Adipose tissue (tissue), 3 donors: ENCODE measurements at regions not wholly inside any gene's neighbourhood (a gene's known extent, or its start where the extent isn't known, plus 50 kb on each side); places are given as distances from the start of the nearest gene placed in this dataset.

Experiments
- H3K27ac ChIP-seq: one replicate; pipeline ENCODE4 v1.5.1; 2013; ENCODE audit warnings: low read depth, low read length
- WGBS, 3 donors: extraction: QIAGEN DNeasy Blood & Tissue Kit; methylation state at CpG; one replicate each; pipeline ENCODE4 v1.1.7; 2013; 5-methylcytosine and 5-hydroxymethylcytosine counted together
- donor health status: healthy with polysubstance abuse.
- donor health status: Bipolar disorder and iron deficiency.
- donor health status: healthy.

DNA sequence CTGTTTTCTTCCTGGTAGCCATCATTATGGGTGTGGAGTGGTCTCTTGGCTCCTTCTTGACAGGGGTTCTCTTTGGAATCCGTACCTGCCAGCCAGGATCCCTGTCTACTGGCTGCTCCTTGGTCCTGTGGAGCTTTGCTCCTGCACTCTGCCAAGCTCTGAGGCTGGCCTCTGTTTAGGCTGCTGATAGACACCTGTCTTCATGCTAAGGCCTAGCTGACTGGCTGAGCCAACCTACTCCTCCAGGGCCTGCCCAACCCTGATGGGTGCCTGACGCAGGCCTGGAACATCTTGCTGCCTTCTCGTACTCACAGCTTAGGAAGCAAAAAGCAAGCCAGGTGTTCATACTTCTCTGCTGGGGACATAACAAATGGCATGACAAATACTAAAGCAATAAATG lies 333.6 kb upstream of the ZNF32 start:
- 94 to 95% (median 94%) methylated on average over 3 of the region's 3 CpGs for WGBS, 3 donors
- no peak overlapping the region for H3K27ac ChIP-seq

DNA sequence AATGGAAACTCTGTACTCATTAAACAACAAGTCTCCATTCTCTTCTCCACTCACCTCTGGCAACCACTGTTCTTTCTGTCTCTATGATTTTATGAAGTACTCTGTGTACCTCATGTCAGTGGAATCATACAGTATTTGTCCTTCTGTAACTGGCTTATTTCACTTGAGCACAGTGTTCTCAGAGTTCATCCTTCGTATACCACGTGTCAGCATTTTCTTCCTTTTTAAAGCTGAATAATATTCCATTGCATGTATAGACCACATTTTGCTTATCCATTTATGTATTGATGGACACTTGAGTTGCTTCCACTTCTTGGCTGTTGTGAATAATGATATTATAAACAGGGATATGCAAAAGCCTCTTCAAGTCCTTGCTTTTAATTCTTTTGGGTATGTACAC lies 333.0 kb upstream of the ZNF32 start:
- no peak overlapping the region for H3K27ac ChIP-seq
- WGBS, 3 donors, result 91 to 94% (median 93%) methylated on average over 2 of the region's 2 CpGs

GRCh38 chr10:43981232-43981631 lies 332.6 kb upstream of the ZNF32 start:
- H3K27ac ChIP-seq, result no peak overlapping the region

GRCh38 chr10:43980715-43981114 lies 332.0 kb upstream of the ZNF32 start:
- 74 to 92% (median 77%) methylated on average over 7 of the region's 7 CpGs for WGBS, 3 donors
- H3K27ac ChIP-seq, result no peak overlapping the region

More at GRCh38 chr10:43981232-43981631, 332.6 kb upstream of the ZNF32 start:
- WGBS, 3 donors, result 61 to 86% (median 70%) methylated on average over 1 of the region's 1 CpG

GRCh38 chr10:43980313-43980712 lies 331.6 kb upstream of the ZNF32 start:
- H3K27ac ChIP-seq, result no peak overlapping the region
- WGBS, 3 donors, result 48 to 82% (median 61%) methylated on average over 8 of the region's 8 CpGs

DNA sequence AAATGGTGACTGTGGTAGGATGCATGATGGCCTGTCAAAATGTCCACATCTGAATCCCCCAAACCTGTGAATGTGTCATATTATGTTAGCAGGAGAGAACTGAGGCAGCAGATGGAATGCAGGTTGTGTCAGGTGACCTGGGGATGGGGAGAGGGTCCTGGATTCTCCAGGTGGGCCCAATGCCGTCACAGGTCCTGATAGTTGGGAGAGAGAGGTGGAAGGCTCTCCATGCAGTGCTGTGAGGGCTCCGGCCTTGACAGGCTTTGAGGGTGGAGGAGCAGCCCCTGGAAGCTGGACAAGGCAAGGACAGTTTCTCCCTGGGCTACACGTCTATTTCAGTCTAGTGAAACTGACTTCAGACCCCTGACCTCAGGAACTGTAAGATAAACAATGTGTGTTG lies 330.9 kb upstream of the ZNF32 start:
- 78 to 82% (median 81%) methylated on average over 3 of the region's 3 CpGs for WGBS, 3 donors
- H3K27ac ChIP-seq, result no peak overlapping the region

GRCh38 chr10:43978936-43979335 lies 330.3 kb upstream of the ZNF32 start:
- no peak overlapping the region for H3K27ac ChIP-seq
- 82 to 93% (median 89%) methylated on average over 9 of the region's 9 CpGs for whole genome bisulfite sequencing, 3 donors

GRCh38 chr10:43978091-43978490 lies 329.4 kb upstream of the ZNF32 start:
- 53 to 90% (median 60%) methylated on average over 5 of the region's 5 CpGs for WGBS, 3 donors
- H3K27ac ChIP-seq, result no peak overlapping the region

GRCh38 chr10:43976292-43976691 lies 327.6 kb upstream of the ZNF32 start:
- WGBS, 3 donors, result 62 to 69% (median 66%) methylated on average over 1 of the region's 1 CpG
- H3K27ac ChIP-seq, result no peak overlapping the region

DNA sequence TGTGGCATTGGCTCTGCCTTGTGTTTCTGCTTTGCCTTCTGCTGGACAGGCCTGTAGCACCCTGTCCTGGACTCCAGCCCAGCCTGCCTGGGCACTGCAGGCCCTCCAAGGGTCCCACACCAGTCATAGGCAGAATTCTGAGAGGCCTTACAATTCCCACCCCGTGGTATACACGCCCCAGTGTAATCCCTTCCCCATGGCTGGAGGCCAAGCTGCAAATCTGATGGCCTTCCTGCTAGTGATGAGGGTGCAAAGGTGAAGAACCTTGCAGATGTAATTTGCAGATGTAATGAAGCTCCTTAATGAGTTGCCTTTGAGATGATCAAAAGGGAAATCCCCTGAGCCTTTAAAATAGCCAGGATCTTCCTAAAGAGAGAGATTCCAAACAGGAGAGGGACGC lies 325.1 kb upstream of the ZNF32 start:
- WGBS, 3 donors, result 76 to 83% (median 82%) methylated on average over 3 of the region's 3 CpGs
- H3K27ac ChIP-seq, result no peak overlapping the region

- no peak overlapping the region for H3K27ac ChIP-seq
- 92 to 94% (median 94%) methylated on average over 10 of the region's 10 CpGs for WGBS, 3 donors
Measured at GRCh38 chr10:43972976-43973647, 324.4 kb upstream of the ZNF32 start.

DNA sequence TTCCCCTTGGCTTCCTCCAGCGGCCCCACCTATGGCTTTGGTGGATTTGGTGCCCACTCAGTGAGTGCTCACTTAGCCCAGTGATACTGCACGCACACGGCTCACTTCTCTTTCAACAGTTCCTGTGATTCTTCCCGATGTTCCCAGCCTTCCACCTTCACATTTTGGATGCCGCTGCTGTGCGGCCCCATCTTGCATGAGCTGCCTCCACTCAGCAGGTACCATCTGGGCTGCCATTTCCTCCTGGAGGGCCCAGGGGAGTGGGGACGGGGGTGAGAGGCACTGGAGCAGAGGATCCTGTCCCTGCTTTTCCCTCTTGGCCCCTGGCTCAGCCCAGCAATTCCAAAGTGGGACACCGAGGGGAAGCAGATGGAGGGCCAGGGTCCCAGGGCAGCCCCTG lies 323.3 kb upstream of the ZNF32 start:
- no peak overlapping the region for H3K27ac ChIP-seq
- WGBS, 3 donors, result 89 to 95% (median 93%) methylated on average over 8 of the region's 8 CpGs

DNA sequence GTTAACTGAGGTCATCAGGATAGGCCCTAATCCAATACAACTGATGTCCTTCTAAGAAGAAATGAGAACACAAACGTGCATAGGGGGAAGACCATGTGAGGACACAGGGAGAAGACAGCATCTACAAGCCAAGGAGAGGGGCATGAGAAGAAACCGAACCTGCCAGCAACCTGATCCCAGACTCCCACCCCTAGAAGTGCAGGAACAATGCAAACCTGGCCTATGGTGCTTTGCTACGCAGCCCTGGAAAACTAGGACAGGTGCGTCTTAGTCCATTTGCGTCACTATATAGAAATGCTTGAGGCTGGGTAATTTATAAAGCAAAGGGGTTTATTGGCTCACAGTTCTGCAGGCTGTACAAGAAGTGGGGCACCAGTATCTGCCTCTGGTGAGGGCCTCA lies 322.6 kb upstream of the ZNF32 start:
- H3K27ac ChIP-seq, result no peak overlapping the region
- WGBS, 3 donors, result 91% methylated on average over 5 of the region's 5 CpGs

- H3K27ac ChIP-seq, result no peak overlapping the region
- WGBS, 3 donors, result 71 to 84% (median 81%) methylated on average over 2 of the region's 2 CpGs
Measured at GRCh38 chr10:43970717-43971116, 322.0 kb upstream of the ZNF32 start.

DNA sequence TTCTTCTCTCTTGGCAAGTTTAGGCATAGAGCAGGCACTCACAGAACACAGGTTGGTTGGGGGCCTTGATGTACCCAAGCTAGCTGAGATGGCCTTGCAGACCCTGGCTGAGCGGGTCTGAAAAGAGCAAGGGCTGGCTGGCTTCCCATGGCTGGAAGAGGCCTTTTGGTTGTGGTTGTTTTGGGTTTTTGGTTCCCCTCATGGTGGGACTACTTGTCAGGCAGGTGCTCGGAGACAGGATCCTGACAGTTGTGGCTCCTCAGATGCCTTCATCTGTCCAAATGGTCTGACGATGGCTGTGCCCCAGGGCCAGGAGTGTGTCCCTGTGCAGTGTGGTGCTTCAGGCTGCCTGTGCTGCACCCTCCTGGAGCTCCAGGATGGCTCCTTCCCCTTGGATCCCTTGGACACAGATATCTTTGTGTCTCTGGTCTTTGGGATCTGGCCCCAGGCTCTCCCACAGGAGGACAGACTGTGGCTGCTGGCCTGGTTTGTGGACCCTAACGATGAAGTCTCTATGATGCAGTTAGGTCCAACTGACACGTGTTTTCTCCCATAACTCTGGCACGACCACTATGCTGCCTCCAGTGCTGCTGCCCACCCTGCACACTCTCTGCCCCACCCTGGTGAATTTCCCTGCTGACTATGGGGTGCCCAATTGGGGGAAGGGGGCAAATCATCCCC lies 321.5 kb upstream of the ZNF32 start:
- H3K27ac ChIP-seq, result no peak overlapping the region
- WGBS, 3 donors, result 82 to 93% (median 87%) methylated on average over 6 of the region's 6 CpGs

DNA sequence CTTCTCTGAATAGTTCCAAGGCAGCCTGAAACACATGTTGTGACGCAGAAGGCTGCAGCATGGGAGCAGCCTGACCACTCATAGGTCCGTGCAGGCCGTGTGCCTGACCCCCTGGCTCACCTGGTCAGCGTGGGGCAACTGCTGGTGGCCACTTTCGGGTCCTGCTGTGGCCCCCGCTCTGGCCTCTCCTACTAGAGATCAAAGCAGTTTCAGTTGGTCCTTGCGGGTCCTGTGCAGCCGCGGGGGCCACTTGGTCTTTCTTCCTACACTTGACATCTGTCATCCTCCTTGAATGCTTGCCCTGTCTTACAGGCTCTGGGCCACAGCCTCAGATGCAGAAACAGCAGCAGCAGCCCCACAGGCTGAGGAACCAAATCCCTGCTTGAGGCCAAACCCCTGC lies 320.8 kb upstream of the ZNF32 start:
- 95 to 98% (median 96%) methylated on average over 9 of the region's 9 CpGs for WGBS, 3 donors

GRCh38 chr10:43968961-43969360 lies 320.3 kb upstream of the ZNF32 start:
- WGBS, 3 donors, result 82 to 87% (median 83%) methylated on average over 14 of the region's 14 CpGs

More for the DNA sequence above, 320.8 kb upstream of the ZNF32 start:
- H3K27ac ChIP-seq, result no peak overlapping the region

DNA sequence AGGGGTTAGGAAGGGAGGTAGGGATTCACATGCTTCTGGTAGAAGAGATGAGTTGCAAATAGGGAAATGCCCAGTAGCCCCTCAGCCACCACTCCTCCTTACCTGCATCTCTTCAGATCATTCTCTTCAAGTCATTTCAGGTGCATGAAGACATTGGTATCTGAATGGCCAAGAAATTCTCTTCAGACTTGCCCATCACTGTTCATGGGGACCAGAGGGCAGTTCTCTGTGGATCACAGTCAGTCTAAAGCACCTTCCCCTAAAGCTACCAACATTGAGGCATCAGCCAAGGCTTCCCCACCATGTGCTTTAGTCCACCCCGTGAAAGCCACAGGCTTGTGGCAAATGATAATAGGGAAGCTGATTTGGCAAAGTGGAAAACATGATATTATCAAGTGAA lies 319.4 kb upstream of the ZNF32 start:
- WGBS, 3 donors, result 63 to 88% (median 71%) methylated on average over 1 of the region's 1 CpG
- H3K27ac ChIP-seq, result no peak overlapping the region

More at GRCh38 chr10:43968961-43969360, 320.3 kb upstream of the ZNF32 start:
- no peak overlapping the region for H3K27ac ChIP-seq

DNA sequence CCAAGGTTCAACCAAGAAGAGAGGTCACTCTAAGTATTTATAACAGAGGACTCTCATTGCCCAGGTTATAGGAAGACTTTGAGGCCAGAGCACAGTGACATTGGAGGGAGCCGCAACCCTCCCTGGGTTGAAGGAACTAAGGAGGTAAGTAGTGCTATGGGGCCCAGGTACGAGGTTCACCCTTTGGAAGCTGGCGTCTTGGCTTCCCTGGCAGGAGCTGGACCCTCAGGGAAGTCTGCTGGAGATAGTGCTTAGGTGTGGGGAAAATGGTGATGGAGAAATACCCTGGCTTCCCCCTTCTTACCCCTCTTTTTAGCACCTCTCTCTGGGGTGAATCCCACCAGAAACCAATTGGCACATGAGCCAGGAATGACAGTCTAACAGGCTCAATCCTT lies 317.9 kb upstream of the ZNF32 start:
- no peak overlapping the region for H3K27ac ChIP-seq
- WGBS, 3 donors, result 91 to 97% (median 96%) methylated on average over 3 of the region's 3 CpGs

- no peak overlapping the region for H3K27ac ChIP-seq
- 91 to 92% (median 91%) methylated on average over 7 of the region's 7 CpGs for WGBS, 3 donors
Measured at GRCh38 chr10:43965918-43966570, 317.4 kb upstream of the ZNF32 start.
